ENCODE measurements at regions not wholly inside any gene's neighbourhood (a gene's known extent, or its start where the extent isn't known, plus 50 kb on each side); places are given as distances from the start of the nearest gene placed in this dataset.

- H3K4me3 ChIP-seq (replicated peaks in 1 of 3): no peak overlapping the region
Measured at GRCh38 chr18:22637787-22638186, 220.1 kb upstream of the CTAGE1 start.

GRCh38 chr18:22639026-22639463 is 221.3 kb upstream of the CTAGE1 start:
- intact Hi-C loops (cut with DNase I): no loop called here
- no peak overlapping the region for H3K4me3 ChIP-seq (replicated peaks in 1 of 3)
- H3K9me3 ChIP-seq: no peaks in the 10 kb centered on the region
- 42 to 49% methylated on average over 2 of the region's 2 CpGs for WGBS, 2 donors
- H3K4me1 ChIP-seq: no peaks in the 10 kb centered on the region
- H3K27ac ChIP-seq: no peak overlapping the region
- no peaks in the 10 kb centered on the region for H3K36me3 ChIP-seq
- no peaks in the 10 kb centered on the region for H3K27me3 ChIP-seq
- no peak for DNase-seq
- TF ChIP-seq POLR2A (IDR thresholded peaks at IDR 0.05): no peak
- TF ChIP-seq CTCF (IDR thresholded peaks at IDR 0.05): no peak

More at GRCh38 chr18:22637787-22638186, 220.1 kb upstream of the CTAGE1 start:
- H3K27ac ChIP-seq: no peak overlapping the region
- H3K9me3 ChIP-seq: no peaks in the 10 kb centered on the region
- TF ChIP-seq POLR2A (IDR thresholded peaks at IDR 0.05) (no peak), CTCF (IDR thresholded peaks at IDR 0.05) (no peak)
- DNase-seq: no peak
- intact Hi-C loops (cut with DNase I): no loop called here
- no peaks in the 10 kb centered on the region for H3K36me3 ChIP-seq
- WGBS, 2 donors: 82 to 84% methylated on average over 1 of the region's 1 CpG
- no peaks in the 10 kb centered on the region for H3K4me1 ChIP-seq
- H3K27me3 ChIP-seq: no peaks in the 10 kb centered on the region

GRCh38 chr18:22639561-22639960 is 221.8 kb upstream of the CTAGE1 start:
- no peak for TF ChIP-seq POLR2A (IDR thresholded peaks at IDR 0.05)
- TF ChIP-seq CTCF (IDR thresholded peaks at IDR 0.05): no peak
- H3K27me3 ChIP-seq: no peaks in the 10 kb centered on the region
- H3K9me3 ChIP-seq: no peaks in the 10 kb centered on the region
- H3K36me3 ChIP-seq: no peaks in the 10 kb centered on the region
- no peak overlapping the region for H3K27ac ChIP-seq
- H3K4me1 ChIP-seq: no peaks in the 10 kb centered on the region
- WGBS, 2 donors: 84 to 91% methylated on average over 10 of the region's 10 CpGs
- DNase-seq: no peak
- intact Hi-C loops (cut with DNase I): no loop called here
- H3K4me3 ChIP-seq (replicated peaks in 1 of 3): no peak overlapping the region

GRCh38 chr18:22640281-22640842 is 222.6 kb upstream of the CTAGE1 start:
- no peak overlapping the region for H3K4me3 ChIP-seq (replicated peaks in 1 of 3)
- TF ChIP-seq POLR2A (IDR thresholded peaks at IDR 0.05) (no peak), CTCF (IDR thresholded peaks at IDR 0.05) (no peak)
- no peaks in the 10 kb centered on the region for H3K36me3 ChIP-seq
- no peak overlapping the region for H3K27ac ChIP-seq
- intact Hi-C loops (cut with DNase I): no loop called here
- H3K27me3 ChIP-seq: no peaks in the 10 kb centered on the region
- 89 to 90% methylated on average over 4 of the region's 4 CpGs for WGBS, 2 donors
- no peaks in the 10 kb centered on the region for H3K9me3 ChIP-seq
- H3K4me1 ChIP-seq: no peaks in the 10 kb centered on the region
- no peak for DNase-seq

GRCh38 chr18:22641958-22642357 is 224.2 kb upstream of the CTAGE1 start:
- intact Hi-C loops (cut with DNase I): no loop called here

More at GRCh38 chr18:22641958-22642357, 224.2 kb upstream of the CTAGE1 start:
- Histone ChIP-seq H3K4me1 (no peaks in the 10 kb centered on the region), H3K9me3 (no peaks in the 10 kb centered on the region), H3K4me3 (replicated peaks in 1 of 3) (no peak overlapping the region), H3K27ac (no peak overlapping the region), H3K27me3 (no peaks in the 10 kb centered on the region), H3K36me3 (no peaks in the 10 kb centered on the region)
- DNase-seq: no peak
- TF ChIP-seq CTCF (IDR thresholded peaks at IDR 0.05): no peak
- TF ChIP-seq POLR2A (IDR thresholded peaks at IDR 0.05): no peak
- 80 to 81% methylated on average over 4 of the region's 4 CpGs for WGBS, 2 donors
